ENCODE measurements at regions not wholly inside any gene's neighbourhood (a gene's known extent, or its start where the extent isn't known, plus 50 kb on each side); places are given as distances from the start of the nearest gene placed in this dataset.

GRCh38 chr1:147480565-147480935 is 60.8 kb upstream of the BCL9 start (continued):
- no peak for TF ChIP-seq ELF1 (IDR thresholded peaks at IDR 0.05; ENCODE audit: borderline replicate concordance, low read depth)

- no peak for ATAC-seq
- no TSS peak for BruUV-seq (replicated peaks)
Observed at GRCh38 chr1:147486876-147487656, 54.2 kb upstream of the BCL9 start.

More at GRCh38 chr1:147486876-147487656, 54.2 kb upstream of the BCL9 start:
- no peaks in the 10 kb centered on the region for H3K36me3 ChIP-seq (ENCODE audit: control insufficient read depth in 1 of 2, insufficient read depth in 2 of 2, low read length in 2 of 2)
- ChIA-PET RAD21 (ENCODE audit: low non-redundant PET in 1 of 2, low total read pairs in 2 of 2, uncharacterized antibody in 2 of 2, unreplicated experiment in 2 of 2) (no interaction called here), CTCF (interaction anchor here (2.1 kb wide), 1 partner anchor 9 kb away, joined by 8 read pairs; no protein-coding TSS in a partner anchor), POLR2A (no interaction called here)
- intact Hi-C loops (cut with micrococcal nuclease) = no loop called here
- H4K20me1 ChIP-seq (ENCODE audit: insufficient read depth) = no peaks in the 10 kb centered on the region
- no peak overlapping the region for H2AFZ ChIP-seq (ENCODE audit: low read depth, low read length, poor library complexity, severe bottlenecking)
- H3K4me2 ChIP-seq (ENCODE audit: low read length) = no peak overlapping the region
- H3K27me3 ChIP-seq (ENCODE audit: insufficient read depth, low read length) = no peaks in the 10 kb centered on the region
- H3K9me3 ChIP-seq (ENCODE audit: control insufficient read depth in 1 of 2, insufficient read depth in 1 of 2, low read depth in 1 of 2, low read length in 2 of 2) = no peaks in the 10 kb centered on the region
- H3K79me2 ChIP-seq (ENCODE audit: insufficient read depth, low read length) = no peaks in the 10 kb centered on the region
- no peak overlapping the region for H3K4me3 ChIP-seq (replicated peaks in 1 of 2; ENCODE audit: low read depth in 1 of 2, low read length in 2 of 2)
- no peaks in the 10 kb centered on the region for H3K9me2 ChIP-seq (ENCODE audit: insufficient read depth)
- no peak for TF ChIP-seq SP1 (IDR thresholded peaks at IDR 0.05; ENCODE audit: low read depth)
- TF ChIP-seq EZH2 (IDR thresholded peaks at IDR 0.05) = no peak
- TF ChIP-seq ELF1 (IDR thresholded peaks at IDR 0.05; ENCODE audit: borderline replicate concordance, low read depth) = no peak
- no peak for TF ChIP-seq EZH2phosphoT487 (IDR thresholded peaks at IDR 0.05; ENCODE audit: borderline replicate concordance)
- no peak for TF ChIP-seq REST (IDR thresholded peaks at IDR 0.05; ENCODE audit: low read depth)
- TF ChIP-seq FOSL1 (IDR thresholded peaks at IDR 0.05; ENCODE audit: low read depth) = no peak
- TF ChIP-seq RAD21 (IDR thresholded peaks at IDR 0.05; ENCODE audit: low read depth) = no peak
- TF ChIP-seq YY1 (IDR thresholded peaks at IDR 0.05; ENCODE audit: extremely low read depth, insufficient replicate concordance, low read depth, low read length) = no peak
- no peak overlapping the region for H3K27ac ChIP-seq (ENCODE audit: low read depth, low read length)
- no peak for DNase-seq (ENCODE audit: low read depth, low spot score)
- H3K4me1 ChIP-seq (ENCODE audit: control insufficient read depth in 1 of 2, insufficient read depth in 2 of 2, low read length in 2 of 2) = no peaks in the 10 kb centered on the region
- H3K9ac ChIP-seq (ENCODE audit: low read length) = no peak overlapping the region
